GM18909 (cell line): ENCODE measurements at regions not wholly inside any gene's neighbourhood (a gene's known extent, or its start where the extent isn't known, plus 50 kb on each side); places are given as distances from the start of the nearest gene placed in this dataset.
"Not testable (repeated sequence)": the region's sequence is repeated elsewhere in the genome, so short reads cannot be mapped to it uniquely, and the experiment has no call there.

Experiments used
- ATAC-seq: cut with Tn5 transposase; IDR thresholded peaks from one replicate; pipeline ENCODE4 v1.9.1; 2021; ENCODE audit warnings: mild to moderate bottlenecking; ENCODE audit not compliant: unreplicated experiment, poor library complexity

GRCh38 chr13:94906605-94907004 lies 194.3 kb upstream of the SOX21 start:
- ATAC-seq, result no peak

GRCh38 chr13:94902722-94903407 lies 190.5 kb upstream of the SOX21 start:
- ATAC-seq, result no peak

GRCh38 chr13:94901070-94901469 lies 188.7 kb upstream of the SOX21 start:
- no peak for ATAC-seq

- ATAC-seq, result no peak
Measured at GRCh38 chr13:94896719-94897317, 184.5 kb upstream of the SOX21 start.

- no peak for ATAC-seq
Measured at GRCh38 chr13:94896238-94896637, 183.9 kb upstream of the SOX21 start.

GRCh38 chr13:94886191-94886590 lies 173.8 kb upstream of the SOX21 start:
- no peak for ATAC-seq

GRCh38 chr13:94880463-94880862 lies 168.1 kb upstream of the SOX21 start:
- ATAC-seq, result no peak

GRCh38 chr13:94878602-94879165 lies 166.3 kb upstream of the SOX21 start:
- ATAC-seq, result no peak

GRCh38 chr13:94864474-94864873 lies 152.1 kb upstream of the SOX21 start:
- ATAC-seq, result no peak

GRCh38 chr13:94860981-94861407 lies 148.6 kb upstream of the SOX21 start:
- peak; percentile 77 for ATAC-seq

- ATAC-seq, result no peak
Measured at GRCh38 chr13:94859811-94860210, 147.5 kb upstream of the SOX21 start.

GRCh38 chr13:94859278-94859691 lies 146.9 kb upstream of the SOX21 start:
- no peak for ATAC-seq

- no peak for ATAC-seq
Measured at GRCh38 chr13:94858856-94859255, 146.5 kb upstream of the SOX21 start.

GRCh38 chr13:94854688-94855087 lies 142.3 kb upstream of the SOX21 start:
- no peak for ATAC-seq

- no peak for ATAC-seq
Measured at GRCh38 chr13:94851576-94851975, 139.2 kb upstream of the SOX21 start.

GRCh38 chr13:94849254-94849653 lies 136.9 kb upstream of the SOX21 start:
- no peak for ATAC-seq

GRCh38 chr13:94842901-94843300 lies 130.6 kb upstream of the SOX21 start:
- no peak for ATAC-seq

GRCh38 chr13:94837056-94837455 lies 124.7 kb upstream of the SOX21 start:
- ATAC-seq, result not testable (repeated sequence)

- ATAC-seq, result no peak
Measured at GRCh38 chr13:94829837-94830365, 117.6 kb upstream of the SOX21 start.

- no peak for ATAC-seq
Measured at GRCh38 chr13:94829185-94829836, 117.0 kb upstream of the SOX21 start.

GRCh38 chr13:94827566-94827965 lies 115.2 kb upstream of the SOX21 start:
- no peak for ATAC-seq
